NCI-H345 treated with DMSO at 0.1 percent for 48 hours (cell line): ENCODE measurements at regions not wholly inside any gene's neighbourhood (a gene's known extent, or its start where the extent isn't known, plus 50 kb on each side); places are given as distances from the start of the nearest gene placed in this dataset.
A peak's percentile ranks its signal among the peaks of the same experiment; 100 is the strongest.

Experiments
- DNase-seq: peaks from one replicate; lab custom pipeline; 2025; ENCODE audit not compliant: unreplicated experiment; lab: John Stamatoyannopoulos, UW

DNA sequence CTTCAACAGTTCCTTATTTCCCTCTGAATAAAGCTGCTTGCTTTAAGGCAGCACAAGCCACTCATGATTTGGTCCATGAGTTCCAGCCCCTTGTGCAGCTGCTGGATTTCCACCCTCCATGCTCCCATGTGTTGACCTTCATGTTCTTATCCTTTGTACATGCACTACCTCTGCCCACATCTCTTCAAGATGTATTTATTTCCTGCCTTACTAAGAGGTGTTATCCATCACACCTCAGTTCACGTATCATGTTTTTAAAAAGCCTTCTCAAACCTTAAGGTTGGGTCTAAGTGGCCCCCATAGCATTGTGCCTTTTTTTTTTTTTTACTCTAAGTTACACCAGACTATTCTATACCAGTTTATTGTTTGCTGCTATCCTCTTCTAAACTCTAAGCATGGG, 107.7 kb downstream of the SIPA1L2 start:
- DNase-seq: no peak

DNA sequence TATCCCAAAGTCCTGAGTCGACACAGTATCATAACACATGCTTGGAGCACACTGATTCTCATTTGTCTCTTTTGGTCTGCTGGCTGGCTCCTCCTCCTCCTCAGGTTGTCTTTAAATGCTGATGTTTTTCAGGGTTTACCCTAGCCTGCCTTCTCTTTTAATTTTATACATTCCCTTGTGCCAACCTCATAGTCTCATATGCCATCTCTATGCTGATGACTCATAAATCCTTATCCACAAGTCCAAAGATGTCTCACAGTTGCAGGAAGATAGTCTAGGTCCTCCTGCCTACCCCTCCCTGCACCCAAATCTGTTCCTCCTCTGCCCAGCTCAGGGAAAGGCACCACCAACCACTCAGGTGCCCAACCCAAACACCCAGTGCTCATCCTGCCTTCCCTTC, 108.3 kb downstream of the SIPA1L2 start:
- DNase-seq: no peak

DNA sequence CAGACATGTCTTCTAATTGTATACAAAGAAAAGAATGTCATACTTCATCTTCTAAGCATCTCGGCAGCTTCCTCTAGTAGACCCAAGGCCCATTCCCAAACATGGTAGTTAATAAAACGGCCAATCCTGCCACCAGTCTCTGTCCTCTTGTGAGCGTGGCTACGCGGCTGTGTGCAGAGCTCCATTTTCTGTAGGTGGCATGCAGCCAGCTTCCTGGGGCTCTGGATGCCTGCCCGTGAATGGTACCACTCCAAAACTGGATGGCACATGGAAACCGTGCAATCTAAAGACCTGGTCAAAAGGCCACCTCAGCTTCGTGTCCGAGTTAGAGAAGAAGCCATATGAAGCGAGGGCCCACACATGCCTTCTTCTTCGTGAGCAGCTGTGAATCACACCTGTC, 110.7 kb downstream of the SIPA1L2 start:
- DNase-seq: peak; percentile 77

DNA sequence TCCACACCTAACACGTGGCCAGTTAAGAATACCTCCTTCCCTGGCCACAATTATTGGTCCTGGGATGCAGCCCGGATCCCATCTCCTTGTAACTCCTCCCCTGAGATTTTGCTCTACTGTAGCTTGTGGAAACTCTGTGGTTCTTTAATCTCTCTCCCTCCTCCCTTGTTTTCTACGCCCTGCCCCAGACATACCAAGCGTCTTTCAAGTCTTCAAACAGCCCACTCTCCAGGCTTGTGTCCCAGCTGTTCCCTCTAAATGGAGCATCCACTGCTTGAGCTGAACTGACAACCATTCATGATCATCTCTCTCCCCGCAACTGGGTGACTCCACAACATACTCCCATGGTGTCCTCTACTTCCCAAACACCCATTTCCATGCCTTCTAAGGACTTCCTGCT, 111.6 kb downstream of the SIPA1L2 start:
- DNase-seq: no peak

GRCh38 chr1:232517204-232517603, 112.7 kb downstream of the SIPA1L2 start:
- DNase-seq: no peak

- DNase-seq: no peak
These were observed 114.2 kb downstream of the SIPA1L2 start for GRCh38 chr1:232515706-232516105.

- DNase-seq: no peak
These were observed 117.2 kb downstream of the SIPA1L2 start for GRCh38 chr1:232512712-232513111.

DNA sequence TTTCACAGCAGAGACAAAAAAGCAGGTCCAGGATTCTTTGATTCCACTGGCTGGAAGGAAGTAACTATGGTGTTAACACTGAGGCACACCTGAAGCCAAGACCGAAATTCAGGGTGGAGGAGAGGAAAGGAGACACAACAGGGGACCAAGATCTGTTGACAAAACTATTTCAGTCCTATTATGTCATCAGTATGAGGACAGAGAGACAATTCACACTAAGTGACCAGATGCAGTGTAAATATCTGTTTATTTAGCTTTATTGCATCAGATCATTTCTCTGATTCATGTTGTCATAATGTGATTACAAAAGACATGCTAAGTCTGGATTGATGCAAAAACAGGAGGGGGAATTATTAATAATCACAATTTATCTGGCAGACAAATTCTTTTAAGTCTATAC, 118.8 kb downstream of the SIPA1L2 start:
- DNase-seq: no peak

DNA sequence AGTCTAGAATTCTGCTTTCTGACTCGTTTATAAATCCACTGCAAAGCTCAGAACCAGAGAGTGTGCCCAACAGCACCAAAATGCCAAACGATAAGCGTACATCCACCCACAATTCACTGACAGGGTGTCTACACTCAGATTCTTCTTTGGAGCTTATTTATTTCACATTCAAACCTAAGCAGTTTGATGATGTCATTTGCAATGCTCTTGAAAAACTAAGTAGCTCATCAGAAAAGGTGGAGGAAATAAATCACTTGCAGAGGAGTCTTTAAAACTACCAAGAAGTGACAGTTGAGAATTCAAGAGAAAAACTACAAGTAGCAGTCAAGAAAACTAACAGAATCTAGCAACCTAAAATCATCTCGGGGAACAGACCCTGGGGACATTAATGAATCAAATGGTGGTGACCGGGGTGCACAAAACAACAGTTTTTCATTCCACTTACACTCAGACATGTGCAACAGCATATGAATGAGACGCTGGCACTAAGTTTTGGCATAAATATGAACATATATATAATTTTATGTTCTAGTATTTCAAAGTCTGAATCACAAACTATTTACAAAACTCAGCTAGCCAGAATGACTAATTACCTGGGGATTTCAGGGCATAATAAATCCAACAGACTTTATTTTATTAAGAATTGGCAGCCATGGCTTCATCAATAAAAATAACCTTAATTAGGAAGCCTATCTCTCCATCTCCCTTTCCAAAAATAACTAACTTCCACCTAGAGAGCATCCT, 119.4 kb downstream of the SIPA1L2 start:
- DNase-seq: no peak

GRCh38 chr1:232509570-232509969, 120.4 kb downstream of the SIPA1L2 start:
- no peak for DNase-seq

DNA sequence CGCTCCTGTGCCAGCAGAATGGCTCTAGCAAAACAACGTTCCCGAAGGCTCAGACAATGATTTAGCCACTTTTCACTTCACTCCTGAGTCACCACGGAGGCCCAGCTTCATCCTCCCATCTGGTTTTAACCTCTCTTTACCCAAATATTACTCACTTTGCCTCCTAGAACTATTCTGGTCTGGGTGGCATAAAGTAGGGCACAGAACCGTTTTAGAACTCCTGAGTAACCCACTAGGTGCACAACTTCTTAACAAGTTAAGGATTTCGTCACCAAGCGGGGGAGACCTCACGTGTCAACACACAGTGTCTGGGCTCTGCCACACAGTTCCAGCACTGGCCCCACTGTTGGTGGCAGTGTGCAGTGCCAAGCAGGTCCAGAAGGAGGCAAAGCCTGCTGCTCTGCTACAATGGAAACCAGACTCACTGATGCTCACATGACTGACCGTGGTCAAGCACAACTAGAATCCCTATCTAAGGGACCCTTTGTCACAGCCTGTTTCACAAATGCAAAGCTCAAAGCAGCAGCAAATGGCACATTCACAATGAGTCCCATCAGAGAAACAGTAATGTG, 121.7 kb downstream of the SIPA1L2 start:
- no peak for DNase-seq

- DNase-seq: no peak
These were observed 122.4 kb downstream of the SIPA1L2 start for GRCh38 chr1:232507571-232507970.

DNA sequence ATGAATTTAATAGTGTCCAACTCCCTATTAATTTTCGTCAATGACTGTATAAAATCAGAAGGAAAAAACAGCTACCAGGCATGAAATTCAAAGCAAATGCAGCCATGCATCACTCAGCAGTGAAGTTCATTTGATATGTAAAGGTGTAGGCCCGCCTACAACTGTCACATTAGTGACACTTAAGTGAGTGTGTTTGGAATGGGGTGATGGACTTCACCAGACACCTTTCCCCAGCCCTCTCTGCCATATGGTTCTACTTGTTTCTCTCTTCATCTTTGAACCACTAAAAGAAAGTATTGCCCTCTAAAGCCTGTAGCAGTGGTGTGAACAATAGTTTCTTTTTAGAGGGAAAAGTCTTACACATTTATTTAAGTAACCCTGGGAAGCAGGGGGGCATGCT, 124.0 kb downstream of the SIPA1L2 start:
- no peak for DNase-seq

DNA sequence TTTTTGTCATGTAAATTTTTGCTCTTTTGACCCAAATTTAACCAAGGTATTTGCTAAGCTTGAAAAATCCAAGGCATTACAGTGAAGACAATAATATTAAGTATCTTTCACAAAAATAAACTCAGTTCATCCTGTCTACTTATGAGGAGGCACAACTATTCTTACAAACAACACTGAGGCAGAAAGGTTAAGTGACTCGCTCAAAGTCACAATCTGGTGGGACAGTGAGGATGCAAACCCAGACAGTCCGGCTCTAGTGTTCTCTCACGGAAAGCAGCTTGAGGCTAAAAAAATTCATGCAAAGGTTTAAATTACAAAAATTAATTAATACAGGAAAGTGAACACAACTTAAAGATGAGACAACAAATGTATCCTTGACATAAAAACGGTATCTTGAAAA, 125.3 kb downstream of the SIPA1L2 start:
- DNase-seq: no peak

DNA sequence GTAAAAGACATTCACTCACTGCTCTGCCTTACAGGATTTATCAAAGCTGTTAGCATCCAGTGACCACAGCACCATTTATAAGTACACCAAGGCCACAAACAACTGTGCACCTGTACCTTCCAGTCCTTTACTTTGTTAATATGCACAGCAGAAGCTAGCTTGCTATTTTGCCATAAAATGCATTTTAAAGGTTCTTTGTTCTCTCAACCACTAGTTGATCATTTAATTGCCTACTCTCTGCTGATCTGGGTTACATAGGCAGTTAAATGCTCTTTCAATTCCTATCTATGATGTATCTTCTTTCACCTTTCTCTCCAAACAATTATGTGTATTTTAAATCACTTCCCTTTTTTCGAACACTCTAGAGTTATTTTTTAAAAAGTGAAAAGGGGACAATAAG, 126.4 kb downstream of the SIPA1L2 start:
- DNase-seq: no peak

DNA sequence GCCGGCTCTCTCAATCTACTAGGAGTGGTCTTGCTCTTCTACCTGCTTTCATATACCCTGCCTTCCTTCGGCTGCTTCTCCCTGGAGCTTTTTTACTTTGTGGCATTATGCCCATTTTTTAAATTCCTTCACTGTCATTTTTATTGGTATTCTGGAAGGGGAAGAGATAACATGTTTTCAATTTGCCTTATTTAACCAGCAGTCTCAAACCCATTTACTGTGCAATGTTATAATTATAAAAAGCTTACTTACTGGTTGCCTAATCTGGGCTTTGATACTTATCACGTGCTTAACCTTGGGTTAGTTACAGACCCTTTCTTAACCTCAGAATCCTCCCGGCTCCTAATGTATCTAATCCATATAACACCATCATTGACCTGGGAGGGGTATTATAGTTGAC, 128.1 kb downstream of the SIPA1L2 start:
- no peak for DNase-seq

- no peak for DNase-seq
These were observed 130.7 kb downstream of the SIPA1L2 start for GRCh38 chr1:232499188-232499587.

- no peak for DNase-seq
These were observed 136.1 kb downstream of the SIPA1L2 start for GRCh38 chr1:232493869-232494268.

DNA sequence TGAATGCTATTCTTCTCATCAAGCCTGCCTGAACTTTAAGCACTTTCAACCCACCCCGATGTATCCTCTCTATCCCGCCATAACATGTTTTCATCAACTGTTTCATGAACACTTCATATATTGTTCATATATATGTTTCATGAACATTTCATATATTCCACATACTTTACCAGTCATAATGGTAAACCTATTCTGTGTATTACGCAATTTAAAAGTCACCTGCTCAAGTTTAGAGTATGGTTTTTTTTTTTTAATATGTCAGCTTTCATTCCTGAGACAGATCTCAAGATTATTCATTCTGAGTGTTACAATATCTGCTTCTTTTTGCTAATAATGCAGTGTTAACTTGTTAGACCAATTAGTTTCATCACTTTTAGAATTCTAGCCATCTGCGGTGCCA, 140.7 kb downstream of the SIPA1L2 start:
- DNase-seq: no peak

GRCh38 chr1:232487236-232487635, 142.7 kb downstream of the SIPA1L2 start:
- no peak for DNase-seq

GRCh38 chr1:232486454-232487207, 143.3 kb downstream of the SIPA1L2 start:
- no peak for DNase-seq

DNA sequence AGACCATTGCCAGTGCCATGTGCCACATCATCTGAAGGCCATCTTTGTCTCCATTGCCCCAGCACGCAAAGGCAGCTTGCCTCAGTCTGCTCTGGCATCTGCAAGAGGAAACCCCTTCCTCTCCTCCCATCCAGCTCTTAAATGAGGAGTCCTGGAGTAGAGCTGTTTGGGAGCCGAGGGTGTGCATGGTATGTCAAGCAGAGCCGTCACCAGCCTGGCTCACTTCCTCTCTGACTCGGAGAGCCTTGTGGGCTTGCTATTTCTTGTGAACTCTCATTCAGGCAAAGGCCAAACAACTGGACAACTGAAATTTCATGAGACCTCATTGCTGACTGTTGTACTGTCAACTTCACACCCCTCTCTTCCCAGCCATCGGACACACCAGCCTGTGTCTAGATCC, 143.9 kb downstream of the SIPA1L2 start:
- DNase-seq: no peak
